A549 (cell line): ENCODE measurements at regions not wholly inside any gene's neighbourhood (a gene's known extent, or its start where the extent isn't known, plus 50 kb on each side); places are given as distances from the start of the nearest gene placed in this dataset.

Experiments used
- ATAC-seq, 2 experiments: fragments of 200-7000 bp in 1 of 2; fragments of >200 bp in 1 of 2; cut with Nextera tagmentation in 1 of 2; cut with Tn5 transposase in 1 of 2; 3 replicates each; pipeline versions ENCODE4 v1.8.0 to v1.9.1; 2018 to 2020; ENCODE audit warnings: mild to moderate bottlenecking in 1 of 2, moderate library complexity in 1 of 2
- CTCF ChIA-PET: fragments of 300-600 bp; sonication (Branson Sonifier 250); formaldehyde crosslinking; extraction: SDS; loops from one replicate; lab custom pipeline; 2021; ENCODE audit warnings: antibody characterized with exemption, inconsistent platforms; lab: Yijun Ruan, JAX
- POLR2A ChIA-PET: fragments of 350-600 bp; formaldehyde crosslinking; extraction: SDS; loops from one replicate; lab custom pipeline; 2021; ENCODE audit warnings: antibody characterized with exemption, inconsistent platforms; lab: Yijun Ruan, JAX
- DNase-seq, 2 experiments: peaks; one replicate each; pipeline versions ENCODE4 v3.0.0 to v3.0.0-alpha.2; 2011 to 2016; ENCODE audit warnings: low read depth in 1 of 2, low spot score in 1 of 2
- FAIRE-seq: peaks from 2 replicates; lab custom pipeline; 2011; peaks lifted over from hg19 to GRCh38; lab: Jason Lieb, UNC
- H3K27ac ChIP-seq, 2 experiments: fragments of >200 bp; sonication (Bioruptor Twin); formaldehyde crosslinking; 3 replicates each; pipeline ENCODE4 v1.5.1; 2016 to 2017
- H3K4me1 ChIP-seq: fragments of >200 bp; sonication (Bioruptor Twin); formaldehyde crosslinking; 3 replicates; pipeline ENCODE4 v1.6.1; 2016
- H3K4me2 ChIP-seq: fragments of >200 bp; sonication (Bioruptor Twin); formaldehyde crosslinking; 3 replicates; pipeline ENCODE4 v1.6.1; 2016
- H3K4me3 ChIP-seq: fragments of >200 bp; sonication (Bioruptor Twin); formaldehyde crosslinking; 3 replicates; pipeline ENCODE4 v1.5.1; 2016
- H3K9me3 ChIP-seq: fragments of >200 bp; sonication (Bioruptor Twin); formaldehyde crosslinking; 3 replicates; pipeline ENCODE4 v1.6.1; 2016
- ATOH8 ChIP-seq: fragments of 250-450 bp; sonication (Bioruptor Pico); IDR thresholded peaks from 2 replicates; pipeline ENCODE4 v1.5.0; 2020; ENCODE audit warnings: low read depth, mild to moderate bottlenecking, moderate library complexity
- CBX2 ChIP-seq: fragments of 200-600 bp; sonication (generic); IDR thresholded peaks from 2 replicates; pipeline ENCODE4 v1.6.1; 2016; ENCODE audit warnings: low read depth, mild to moderate bottlenecking, borderline replicate concordance
- CHD2 ChIP-seq: fragments of 150-350 bp; IDR thresholded peaks from 2 replicates; pipeline ENCODE4 v1.6.1; 2014; ENCODE audit warnings: low read length; ENCODE audit not compliant: partially characterized antibody
- E2F6 ChIP-seq: IDR thresholded peaks from 2 replicates; pipeline ENCODE4 v1.6.1; 2012; ENCODE audit warnings: low read depth, borderline replicate concordance
- EHMT2 ChIP-seq: fragments of 200-600 bp; sonication (generic); IDR thresholded peaks from 2 replicates; pipeline ENCODE4 v1.6.1; 2016; ENCODE audit warnings: antibody characterized with exemption, low read depth, mild to moderate bottlenecking, moderate library complexity
- ESRRA ChIP-seq: fragments of 150-350 bp; IDR thresholded peaks from 2 replicates; pipeline ENCODE4 v1.6.1; 2014; ENCODE audit warnings: mild to moderate bottlenecking, low read length, borderline replicate concordance
- FOSB ChIP-seq: fragments of 250-450 bp; sonication (Bioruptor Pico); IDR thresholded peaks from 2 replicates; pipeline ENCODE4 v1.5.0; 2020; ENCODE audit warnings: mild to moderate bottlenecking, moderate library complexity
- GATA3 ChIP-seq: IDR thresholded peaks from 2 replicates; pipeline ENCODE4 v1.6.1; 2012; ENCODE audit warnings: borderline replicate concordance
- HDAC2 ChIP-seq: fragments of 200-600 bp; sonication (generic); IDR thresholded peaks from 2 replicates; pipeline ENCODE4 v1.6.1; 2016
- HES2 ChIP-seq: fragments of >200 bp; sonication (Bioruptor Twin); formaldehyde crosslinking; IDR thresholded peaks from 2 replicates; pipeline ENCODE4 v1.6.1; 2016
- HMGXB4 ChIP-seq: fragments of 250-450 bp; sonication (Bioruptor Pico); IDR thresholded peaks from 2 replicates; pipeline ENCODE4 v1.5.0; 2021; ENCODE audit warnings: mild to moderate bottlenecking, moderate library complexity, borderline replicate concordance
- HOXA7 ChIP-seq: fragments of 250-450 bp; sonication (Bioruptor Pico); IDR thresholded peaks from 2 replicates; pipeline ENCODE4 v1.5.0; 2020; ENCODE audit warnings: mild to moderate bottlenecking, moderate library complexity
- JUN ChIP-seq, 2 experiments: fragments of >200 bp; sonication (Bioruptor Twin); formaldehyde crosslinking; IDR thresholded peaks; 2 replicates in 1 of 2; 3 replicates in 1 of 2; pipeline ENCODE4 v1.6.1; 2016 to 2017
- JUNB ChIP-seq: fragments of >200 bp; sonication (Bioruptor Twin); formaldehyde crosslinking; IDR thresholded peaks from 2 replicates; pipeline ENCODE4 v1.6.1; 2016
- KDM1A ChIP-seq: fragments of 200-600 bp; sonication (generic); IDR thresholded peaks from 2 replicates; pipeline ENCODE4 v1.6.1; 2016; ENCODE audit warnings: low read depth, mild to moderate bottlenecking
- MAX ChIP-seq: IDR thresholded peaks from 2 replicates; pipeline ENCODE4 v1.6.1; 2012
- NPAS2 ChIP-seq: fragments of 250-450 bp; sonication (Bioruptor Pico); IDR thresholded peaks from 2 replicates; pipeline ENCODE4 v1.8.0; 2022; ENCODE audit warnings: mild to moderate bottlenecking, moderate library complexity, borderline replicate concordance
- NR3C1 ChIP-seq: fragments of >200 bp; sonication (Bioruptor Twin); formaldehyde crosslinking; IDR thresholded peaks from 3 replicates; pipeline ENCODE4 v1.6.1; 2017
- PBX3 ChIP-seq: IDR thresholded peaks from 2 replicates; pipeline ENCODE4 v1.6.1; 2012
- POLR2A ChIP-seq: IDR thresholded peaks from 2 replicates; pipeline ENCODE4 v1.6.1; 2012; ENCODE audit warnings: mild to moderate bottlenecking, low read length
- POLR2AphosphoS2 ChIP-seq: conservative IDR thresholded peaks from 2 replicates; pipeline ENCODE4 v1.6.1; 2012; ENCODE audit warnings: low read length, improper control_type of control experiment, inconsistent platforms
- RCOR1 ChIP-seq: fragments of 150-350 bp; IDR thresholded peaks from 2 replicates; pipeline ENCODE4 v1.6.1; 2014; ENCODE audit warnings: antibody characterized with exemption, low read length, low read depth
- RNF2 ChIP-seq: fragments of 200-600 bp; sonication (generic); IDR thresholded peaks from 2 replicates; pipeline ENCODE4 v1.6.1; 2016; ENCODE audit warnings: low read depth, mild to moderate bottlenecking, antibody characterized with exemption, moderate library complexity, borderline replicate concordance
- SREBF2 ChIP-seq: fragments of 450-650 bp; IDR thresholded peaks from 2 replicates; pipeline ENCODE4 v1.6.1; 2014; ENCODE audit warnings: mild to moderate bottlenecking, moderate library complexity
- WGBS: methylation state at CpG from one replicate; pipeline ENCODE4 v1.1.6; 2017; ENCODE audit errors: missing lambda C conversion rate; 5-methylcytosine and 5-hydroxymethylcytosine counted together

GRCh38 chr14:55942826-55943225, 175.4 kb upstream of the PELI2 start:
- TF ChIP-seq NPAS2, result no peak
- TF ChIP-seq GATA3, result no peak
- TF ChIP-seq FOSB (CRISPR knock-in tag), result no peak
- no peak for TF ChIP-seq MAX
- no peak for TF ChIP-seq KDM1A
- TF ChIP-seq NR3C1, result no peak
- no peak for TF ChIP-seq ATOH8 (CRISPR knock-in tag)
- TF ChIP-seq CHD2, result no peak
- no peak for TF ChIP-seq SREBF2
- TF ChIP-seq E2F6, result no peak
- no peak for TF ChIP-seq RCOR1
- no peak for TF ChIP-seq POLR2A
- TF ChIP-seq PBX3, result no peak
- no peak for TF ChIP-seq HDAC2
- TF ChIP-seq POLR2AphosphoS2, result no peak
- TF ChIP-seq CBX2, result no peak
- TF ChIP-seq EHMT2, result no peak
- no peak for TF ChIP-seq HES2
- Histone ChIP-seq H3K4me2 (no peak overlapping the region), H3K4me1 (no peaks in the 10 kb centered on the region), H3K4me3 (no peak overlapping the region), H3K9me3 (no peaks in the 10 kb centered on the region), H3K27ac (no peak overlapping the region)
- DNase-seq, result no peak
- ChIA-PET CTCF (no interaction called here), POLR2A (no interaction called here)
- no peak for FAIRE-seq
- WGBS, result 100% methylated on average over 1 of the region's 1 CpG
- no peak for ATAC-seq

- no peak overlapping the region for H3K4me2 ChIP-seq
- CTCF ChIA-PET, result no interaction called here
These were observed 173.5 kb upstream of the PELI2 start for GRCh38 chr14:55944757-55945156.

GRCh38 chr14:55946231-55946630, 172.0 kb upstream of the PELI2 start:
- Histone ChIP-seq H3K4me3 (no peak overlapping the region), H3K9me3 (no peaks in the 10 kb centered on the region), H3K4me1 (no peaks in the 10 kb centered on the region), H3K4me2 (no peak overlapping the region), H3K27ac (no peak overlapping the region)
- no peak for TF ChIP-seq NR3C1
- TF ChIP-seq ESRRA, result no peak
- no peak for TF ChIP-seq CHD2
- TF ChIP-seq JUN (IDR thresholded peaks at IDR 0.05), result no peak
- TF ChIP-seq RNF2, result no peak
- TF ChIP-seq HMGXB4 (CRISPR knock-in tag), result no peak
- TF ChIP-seq JUNB, result no peak
- no peak for TF ChIP-seq HOXA7 (CRISPR knock-in tag)
- WGBS, result 90% methylated on average over 2 of the region's 2 CpGs
- CTCF ChIA-PET, result interaction anchor here (0.7 kb wide), 1 partner anchor 11 kb away, joined by 3 read pairs; no protein-coding TSS in a partner anchor
- DNase-seq (no peak), ATAC-seq (no peak), FAIRE-seq (no peak)
- POLR2A ChIA-PET, result no interaction called here

More at GRCh38 chr14:55944757-55945156, 173.5 kb upstream of the PELI2 start:
- no peaks in the 10 kb centered on the region for H3K9me3 ChIP-seq
- WGBS, result 49% methylated on average over 3 of the region's 3 CpGs
- H3K4me1 ChIP-seq, result no peaks in the 10 kb centered on the region
- no peak overlapping the region for H3K27ac ChIP-seq
- DNase-seq, result no peak
- no peak for TF ChIP-seq RCOR1
- no peak for FAIRE-seq
- ATAC-seq, result no peak
- POLR2A ChIA-PET, result no interaction called here
- no peak overlapping the region for H3K4me3 ChIP-seq
